Panc1 (cell line): ENCODE measurements at regions not wholly inside any gene's neighbourhood (a gene's known extent, or its start where the extent isn't known, plus 50 kb on each side); places are given as distances from the start of the nearest gene placed in this dataset.

Experiments used
- ATAC-seq: fragments of 200-7000 bp; cut with Tn5 transposase; 2 replicates; pipeline ENCODE4 v1.9.1; 2020; ENCODE audit warnings: mild to moderate bottlenecking, moderate library complexity
- BruUV-seq: library from RNA; stranded (reverse); fragments of 400-500 nt; replicated peaks from 2 replicates; lab custom pipeline; 2021; lab: Mats Ljungman, UMichigan
- CTCF ChIA-PET: fragments of 300-600 bp; sonication (Branson Sonifier 250); formaldehyde crosslinking; loops from one replicate; lab custom pipeline; 2022; ENCODE audit warnings: antibody characterized with exemption; lab: Charles Lee
- POLR2A ChIA-PET: fragments of 300-600 bp; sonication (Branson Sonifier 250); formaldehyde crosslinking; loops from one replicate; lab custom pipeline; 2022; ENCODE audit warnings: antibody characterized with exemption; lab: Charles Lee
- DNase-seq: peaks from one replicate; pipeline ENCODE4 v3.0.0-alpha.2; 2010; ENCODE audit warnings: low read depth, low spot score
- H3K27ac ChIP-seq: 2 replicates; pipeline ENCODE4 v1.5.1; 2011; ENCODE audit warnings: mild to moderate bottlenecking, low read length, inconsistent platforms
- H3K27me3 ChIP-seq: fragments of 200-500 bp; sonication (Bioruptor generic); 2 replicates; pipeline ENCODE4 v1.6.0; 2014; ENCODE audit warnings: low read length, inconsistent platforms; ENCODE audit not compliant: control insufficient read depth, insufficient read depth
- H3K36me3 ChIP-seq: fragments of 200-500 bp; sonication (Bioruptor generic); 2 replicates; pipeline ENCODE4 v1.5.1; 2014; ENCODE audit warnings: inconsistent platforms, mild to moderate bottlenecking, low read length, moderate library complexity; ENCODE audit not compliant: control insufficient read depth, insufficient read depth
- H3K4me1 ChIP-seq: 2 replicates; pipeline ENCODE4 v1.5.1; 2011; ENCODE audit warnings: inconsistent platforms, mild to moderate bottlenecking, low read length, moderate library complexity; ENCODE audit not compliant: control insufficient read depth, insufficient read depth
- H3K4me3 ChIP-seq, 2 experiments: 2 replicates each; pipeline ENCODE4 v1.5.1; 2011 to 2012; ENCODE audit warnings: low read depth in 2 of 2, low read length in 2 of 2, mild to moderate bottlenecking in 2 of 2, inconsistent platforms in 1 of 2, moderate library complexity in 1 of 2
- H3K9me3 ChIP-seq: fragments of 200-500 bp; sonication (Bioruptor generic); 2 replicates; pipeline ENCODE4 v1.5.1; 2014; ENCODE audit warnings: low read depth, mild to moderate bottlenecking, inconsistent platforms, low read length, moderate library complexity; ENCODE audit not compliant: control insufficient read depth, insufficient read depth
- POLR2AphosphoS5 ChIP-seq: IDR thresholded peaks from 2 replicates; pipeline ENCODE4 v1.6.1; 2012; ENCODE audit warnings: mild to moderate bottlenecking, low read depth, low read length, moderate library complexity
- SIN3A ChIP-seq: IDR thresholded peaks from 2 replicates; pipeline ENCODE4 v1.6.1; 2012; ENCODE audit warnings: low read depth, mild to moderate bottlenecking, low read length, moderate library complexity, borderline replicate concordance; ENCODE audit not compliant: insufficient read depth
- TCF7L2 ChIP-seq: IDR thresholded peaks from 2 replicates; pipeline ENCODE4 v1.6.1; 2011; ENCODE audit warnings: mild to moderate bottlenecking, low read depth, low read length, inconsistent platforms
- in situ Hi-C: cut with HindIII; loops from 2 replicates; pipeline ENCODE4 v1.10.0; 2016; ENCODE audit warnings: low sequenced_read_pairs, low pct_unique_long_range_greater_than_20kb
- intact Hi-C: fragments of 100-400 bp; cut with micrococcal nuclease; formaldehyde crosslinking; loops from one replicate; pipeline ENCODE4 v1.10.0; 2022; ENCODE audit not compliant: unreplicated experiment
- TF ChIP-seq, protein P1 (sequence below), 2 experiments: IDR thresholded peaks; 2 replicates each; pipeline ENCODE4 v1.6.1; 2011 to 2012; ENCODE audit warnings: low read depth in 2 of 2, control low read depth in 1 of 2, low read length in 1 of 2, mild to moderate bottlenecking in 1 of 2, moderate library complexity in 1 of 2; ENCODE audit not compliant: insufficient read depth in 1 of 2
- TF ChIP-seq, protein P2 (sequence below): fragments of 450-650 bp; IDR thresholded peaks from 2 replicates; pipeline ENCODE4 v1.5.1; 2017; ENCODE audit warnings: mild to moderate bottlenecking

DNA sequence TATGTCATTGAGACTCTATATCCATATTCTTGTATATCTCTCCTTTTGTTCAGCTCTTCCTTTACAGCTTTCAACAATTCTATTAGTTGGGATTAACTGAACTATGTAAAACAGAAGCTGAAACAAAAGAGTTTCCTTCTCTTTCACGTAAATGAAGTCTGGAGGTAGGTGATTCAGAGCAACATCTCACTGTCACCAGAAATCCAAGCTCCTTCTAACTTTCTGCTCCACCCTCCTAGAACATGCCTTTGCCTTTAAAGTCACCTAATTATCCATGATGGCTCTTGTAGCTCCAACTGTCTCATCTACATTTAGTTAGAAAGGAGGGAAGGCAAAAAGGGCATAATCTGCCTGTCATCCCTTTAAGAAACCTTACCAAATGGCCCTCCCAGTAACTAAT lies 458.2 kb upstream of the MDFIC2 start:
- ChIA-PET POLR2A (no interaction called here), CTCF (no interaction called here)
- no peak for TF ChIP-seq TCF7L2
- TF ChIP-seq, protein P1, sequence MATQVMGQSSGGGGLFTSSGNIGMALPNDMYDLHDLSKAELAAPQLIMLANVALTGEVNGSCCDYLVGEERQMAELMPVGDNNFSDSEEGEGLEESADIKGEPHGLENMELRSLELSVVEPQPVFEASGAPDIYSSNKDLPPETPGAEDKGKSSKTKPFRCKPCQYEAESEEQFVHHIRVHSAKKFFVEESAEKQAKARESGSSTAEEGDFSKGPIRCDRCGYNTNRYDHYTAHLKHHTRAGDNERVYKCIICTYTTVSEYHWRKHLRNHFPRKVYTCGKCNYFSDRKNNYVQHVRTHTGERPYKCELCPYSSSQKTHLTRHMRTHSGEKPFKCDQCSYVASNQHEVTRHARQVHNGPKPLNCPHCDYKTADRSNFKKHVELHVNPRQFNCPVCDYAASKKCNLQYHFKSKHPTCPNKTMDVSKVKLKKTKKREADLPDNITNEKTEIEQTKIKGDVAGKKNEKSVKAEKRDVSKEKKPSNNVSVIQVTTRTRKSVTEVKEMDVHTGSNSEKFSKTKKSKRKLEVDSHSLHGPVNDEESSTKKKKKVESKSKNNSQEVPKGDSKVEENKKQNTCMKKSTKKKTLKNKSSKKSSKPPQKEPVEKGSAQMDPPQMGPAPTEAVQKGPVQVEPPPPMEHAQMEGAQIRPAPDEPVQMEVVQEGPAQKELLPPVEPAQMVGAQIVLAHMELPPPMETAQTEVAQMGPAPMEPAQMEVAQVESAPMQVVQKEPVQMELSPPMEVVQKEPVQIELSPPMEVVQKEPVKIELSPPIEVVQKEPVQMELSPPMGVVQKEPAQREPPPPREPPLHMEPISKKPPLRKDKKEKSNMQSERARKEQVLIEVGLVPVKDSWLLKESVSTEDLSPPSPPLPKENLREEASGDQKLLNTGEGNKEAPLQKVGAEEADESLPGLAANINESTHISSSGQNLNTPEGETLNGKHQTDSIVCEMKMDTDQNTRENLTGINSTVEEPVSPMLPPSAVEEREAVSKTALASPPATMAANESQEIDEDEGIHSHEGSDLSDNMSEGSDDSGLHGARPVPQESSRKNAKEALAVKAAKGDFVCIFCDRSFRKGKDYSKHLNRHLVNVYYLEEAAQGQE (IDR thresholded peaks at IDR 0.05; ENCODE audit: insufficient read depth in 1 of 2, low read depth in 2 of 2, low read length in 1 of 2) = no peak
- TF ChIP-seq, protein P2, sequence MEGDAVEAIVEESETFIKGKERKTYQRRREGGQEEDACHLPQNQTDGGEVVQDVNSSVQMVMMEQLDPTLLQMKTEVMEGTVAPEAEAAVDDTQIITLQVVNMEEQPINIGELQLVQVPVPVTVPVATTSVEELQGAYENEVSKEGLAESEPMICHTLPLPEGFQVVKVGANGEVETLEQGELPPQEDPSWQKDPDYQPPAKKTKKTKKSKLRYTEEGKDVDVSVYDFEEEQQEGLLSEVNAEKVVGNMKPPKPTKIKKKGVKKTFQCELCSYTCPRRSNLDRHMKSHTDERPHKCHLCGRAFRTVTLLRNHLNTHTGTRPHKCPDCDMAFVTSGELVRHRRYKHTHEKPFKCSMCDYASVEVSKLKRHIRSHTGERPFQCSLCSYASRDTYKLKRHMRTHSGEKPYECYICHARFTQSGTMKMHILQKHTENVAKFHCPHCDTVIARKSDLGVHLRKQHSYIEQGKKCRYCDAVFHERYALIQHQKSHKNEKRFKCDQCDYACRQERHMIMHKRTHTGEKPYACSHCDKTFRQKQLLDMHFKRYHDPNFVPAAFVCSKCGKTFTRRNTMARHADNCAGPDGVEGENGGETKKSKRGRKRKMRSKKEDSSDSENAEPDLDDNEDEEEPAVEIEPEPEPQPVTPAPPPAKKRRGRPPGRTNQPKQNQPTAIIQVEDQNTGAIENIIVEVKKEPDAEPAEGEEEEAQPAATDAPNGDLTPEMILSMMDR = no peak
- TF ChIP-seq SIN3A = no peak
- no peaks in the 10 kb centered on the region for H3K36me3 ChIP-seq
- no peaks in the 10 kb centered on the region for H3K27me3 ChIP-seq
- BruUV-seq = no TSS peak
- intact Hi-C loops (no loop called here), in situ Hi-C loops (no loop called here)
- H3K9me3 ChIP-seq = no peaks in the 10 kb centered on the region
- H3K27ac ChIP-seq = no peak overlapping the region
- H3K4me1 ChIP-seq = no peaks in the 10 kb centered on the region
- ATAC-seq (no peak), DNase-seq (no peak)
- no peak overlapping the region for H3K4me3 ChIP-seq

DNA sequence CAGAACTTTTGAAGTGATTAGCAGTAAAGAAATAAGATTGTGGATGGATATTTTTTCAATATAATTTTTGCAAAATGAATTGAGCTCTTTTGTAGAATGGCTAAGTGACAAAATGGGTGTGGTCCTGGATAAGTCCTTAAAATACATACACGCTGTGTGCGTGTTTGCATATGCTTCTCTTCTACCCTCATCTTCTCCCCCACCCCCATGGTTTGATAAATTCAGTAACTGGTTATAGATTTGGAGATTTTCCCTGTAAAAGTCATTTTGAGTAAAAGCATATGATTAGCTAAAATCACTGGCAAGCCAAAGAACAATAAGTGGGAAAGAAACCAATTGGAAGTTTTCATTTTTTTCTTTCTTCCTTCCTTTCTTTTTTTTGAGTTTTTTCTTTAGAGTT lies 453.9 kb upstream of the MDFIC2 start:
- no peak overlapping the region for H3K4me3 ChIP-seq
- TF ChIP-seq POLR2AphosphoS5 = no peak
- TF ChIP-seq, protein P1 (IDR thresholded peaks at IDR 0.05; ENCODE audit: insufficient read depth in 1 of 2, low read depth in 2 of 2, low read length in 1 of 2) = no peak
- ChIA-PET CTCF (no interaction called here), POLR2A (no interaction called here)
- H3K27me3 ChIP-seq = no peaks in the 10 kb centered on the region
- H3K36me3 ChIP-seq = no peaks in the 10 kb centered on the region
- DNase-seq (no peak), ATAC-seq (no peak)
- BruUV-seq = no TSS peak
- H3K9me3 ChIP-seq = no peaks in the 10 kb centered on the region
- in situ Hi-C loops = no loop called here
- intact Hi-C loops = no loop called here
- no peaks in the 10 kb centered on the region for H3K4me1 ChIP-seq
- no peak overlapping the region for H3K27ac ChIP-seq
